GM12864 (cell line): ENCODE measurements at regions not wholly inside any gene's neighbourhood (a gene's known extent, or its start where the extent isn't known, plus 50 kb on each side); places are given as distances from the start of the nearest gene placed in this dataset.

ENCODE experiments used
- DNase-seq: peaks from one replicate; pipeline ENCODE4 v3.0.0-alpha.2; 2011; ENCODE audit warnings: low read depth
- H3K4me3 ChIP-seq: 2 replicates; pipeline ENCODE4 v1.5.1; 2011; ENCODE audit warnings: mild to moderate bottlenecking, low read depth, low read length, control low read depth
- CTCF ChIP-seq: IDR thresholded peaks from 2 replicates; pipeline ENCODE4 v1.5.1; 2011; ENCODE audit warnings: low read depth, mild to moderate bottlenecking, moderate library complexity, low read length, control low read depth, inconsistent platforms; ENCODE audit errors: missing control alignments

GRCh38 chr11:116317212-116317611, 455.6 kb downstream of the BUD13 start:
- no peak overlapping the region for H3K4me3 ChIP-seq
- no peak for DNase-seq
- no peak for TF ChIP-seq CTCF

DNA sequence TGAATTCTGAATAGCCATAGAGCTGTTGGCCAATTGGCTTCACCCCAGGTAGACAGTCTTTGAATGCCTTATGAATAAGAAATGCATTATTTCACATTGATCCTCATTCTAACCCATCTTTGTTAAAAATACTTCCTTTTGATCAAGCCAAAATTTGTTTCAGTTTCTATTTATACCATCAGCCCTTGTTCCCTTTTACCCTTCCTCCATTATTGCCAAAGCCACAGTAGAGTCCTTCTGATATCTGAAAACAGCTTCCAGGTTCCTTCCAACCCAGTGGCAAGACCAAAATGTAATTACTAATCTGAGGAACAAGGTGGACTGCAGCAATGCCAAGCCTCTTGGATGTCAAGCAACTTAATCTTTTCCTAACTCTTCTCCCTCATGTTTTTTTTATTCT, 458.8 kb downstream of the BUD13 start:
- no peak overlapping the region for H3K4me3 ChIP-seq
- no peak for DNase-seq
- no peak for TF ChIP-seq CTCF

DNA sequence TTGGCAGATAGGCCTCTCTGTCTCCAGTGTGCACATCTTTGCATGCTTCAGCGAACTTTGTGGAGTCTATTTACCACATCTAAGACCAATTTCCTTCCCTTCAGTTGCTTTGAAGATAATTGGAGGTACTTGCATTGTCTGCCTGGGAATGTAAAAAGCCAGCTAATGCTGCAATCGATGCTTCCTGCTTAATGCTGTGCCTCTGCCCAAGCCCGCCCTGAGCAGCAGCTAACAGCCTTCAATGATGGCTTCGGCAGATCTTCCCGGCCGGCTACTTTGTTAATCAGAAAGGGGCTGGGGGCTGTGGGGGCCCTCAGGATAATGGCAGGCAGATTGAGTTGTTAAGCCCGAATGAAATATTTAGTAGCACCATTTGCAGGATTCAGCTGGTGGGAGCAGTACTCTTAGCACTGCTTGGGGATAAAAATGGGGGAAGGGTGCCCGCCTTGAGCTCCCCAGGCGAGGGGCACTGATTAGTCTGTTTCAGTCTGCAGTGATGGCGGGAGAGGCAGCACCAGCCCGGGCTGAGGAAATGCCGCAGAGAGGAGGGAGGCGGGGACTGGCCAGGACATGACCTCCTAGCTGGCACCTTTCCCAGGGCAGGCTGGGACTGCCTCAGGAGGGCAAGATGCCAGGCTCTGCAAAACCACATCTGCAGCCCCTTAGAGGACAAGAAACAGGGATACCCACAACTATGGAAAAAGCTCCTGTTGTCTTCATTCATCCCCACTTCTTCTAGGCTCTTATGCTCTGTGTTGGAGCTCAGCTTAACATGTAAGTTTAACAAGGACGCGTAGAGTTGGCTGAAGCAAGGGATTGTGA, 460.0 kb downstream of the BUD13 start:
- DNase-seq, result no peak
- H3K4me3 ChIP-seq, result no peak overlapping the region
- no peak for TF ChIP-seq CTCF

GRCh38 chr11:116311206-116311605, 461.6 kb downstream of the BUD13 start:
- DNase-seq, result no peak

GRCh38 chr11:116310698-116311097, 462.1 kb downstream of the BUD13 start:
- no peak for DNase-seq
- no peak for TF ChIP-seq CTCF
- no peak overlapping the region for H3K4me3 ChIP-seq

More at GRCh38 chr11:116311206-116311605, 461.6 kb downstream of the BUD13 start:
- TF ChIP-seq CTCF, result no peak
- no peak overlapping the region for H3K4me3 ChIP-seq

DNA sequence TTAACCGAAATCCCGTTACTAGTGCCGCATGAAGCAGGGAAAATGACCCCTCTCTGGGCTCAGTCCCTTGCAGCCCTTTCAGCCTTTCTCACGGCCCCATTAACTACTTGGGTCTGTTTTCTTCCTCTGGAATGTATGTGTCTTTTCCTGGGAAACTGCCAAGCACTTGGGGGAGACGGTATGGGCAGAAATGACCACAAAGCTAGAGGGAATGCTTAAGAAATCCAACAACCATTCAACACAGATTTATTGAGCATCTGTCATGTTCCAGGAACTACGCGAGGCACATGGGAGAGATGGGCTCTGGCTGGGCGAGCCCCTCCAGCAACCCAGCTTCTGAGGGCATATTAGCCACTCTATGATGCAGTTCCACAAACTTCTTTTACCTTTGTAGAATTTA, 462.6 kb downstream of the BUD13 start:
- TF ChIP-seq CTCF, result no peak
- no peak for DNase-seq

GRCh38 chr11:116309446-116309845, 463.3 kb downstream of the BUD13 start:
- TF ChIP-seq CTCF, result no peak
- H3K4me3 ChIP-seq, result no peak overlapping the region
- no peak for DNase-seq

More for the DNA sequence above, 462.6 kb downstream of the BUD13 start:
- no peak overlapping the region for H3K4me3 ChIP-seq
